Posterior cingulate gyrus (tissue), 11 donors: ENCODE measurements at regions not wholly inside any gene's neighbourhood (a gene's known extent, or its start where the extent isn't known, plus 50 kb on each side); places are given as distances from the start of the nearest gene placed in this dataset.

ENCODE experiments used
- DNase-seq, 10 donors: peaks; one replicate each; pipeline versions ENCODE4 v3.0.0 to v3.0.0-alpha.2; 2020 to 2021; ENCODE audit warnings: mixed read lengths in 3 of 10
- intact Hi-C: fragments of 100-400 bp; cut with DNase I; formaldehyde crosslinking; loops from one replicate; pipeline ENCODE4 v1.15.1; 2023

- intact Hi-C loops = no loop called here
- no peak for DNase-seq
These were observed 555.5 kb downstream of the UTRN start for GRCh38 chr6:144840619-144841018.

GRCh38 chr6:144843701-144844100 lies 558.6 kb downstream of the UTRN start:
- no peak for DNase-seq
- intact Hi-C loops = no loop called here

- intact Hi-C loops = no loop called here
- DNase-seq = no peak
These were observed 559.5 kb downstream of the UTRN start for GRCh38 chr6:144844596-144844995.

- intact Hi-C loops = no loop called here
- no peak for DNase-seq
These were observed 560.1 kb downstream of the UTRN start for GRCh38 chr6:144845186-144845585.

- peak in 5 of 10 donors; percentile 20 to 85 (median 29) for DNase-seq
- intact Hi-C loops = no loop called here
These were observed 562.8 kb downstream of the UTRN start for GRCh38 chr6:144847916-144848315.

- DNase-seq = no peak
- intact Hi-C loops = no loop called here
These were observed 564.8 kb downstream of the UTRN start for GRCh38 chr6:144849920-144850319.

- DNase-seq = no peak
- intact Hi-C loops = no loop called here
These were observed 568.5 kb downstream of the UTRN start for GRCh38 chr6:144853603-144854002.

GRCh38 chr6:144854654-144855053 lies 569.5 kb downstream of the UTRN start:
- intact Hi-C loops = no loop called here
- DNase-seq = no peak

GRCh38 chr6:144855375-144855774 lies 570.2 kb downstream of the UTRN start:
- no peak for DNase-seq
- intact Hi-C loops = no loop called here

- intact Hi-C loops = no loop called here
These were observed 570.8 kb downstream of the UTRN start for GRCh38 chr6:144855812-144856531.

GRCh38 chr6:144856622-144857021 lies 571.5 kb downstream of the UTRN start:
- no peak for DNase-seq
- intact Hi-C loops = no loop called here

More at GRCh38 chr6:144855812-144856531, 570.8 kb downstream of the UTRN start:
- peak in 3 of 10 donors; percentile 6 to 77 (median 13) for DNase-seq

- DNase-seq = no peak
- intact Hi-C loops = no loop called here
These were observed 572.0 kb downstream of the UTRN start for GRCh38 chr6:144857086-144857485.

- no peak for DNase-seq
- intact Hi-C loops = no loop called here
These were observed 577.6 kb downstream of the UTRN start for GRCh38 chr6:144862769-144863168.

GRCh38 chr6:144867761-144868160 lies 582.6 kb downstream of the UTRN start:
- intact Hi-C loops = no loop called here
- DNase-seq = no peak

- intact Hi-C loops = no loop called here
- no peak for DNase-seq
These were observed 585.6 kb downstream of the UTRN start for GRCh38 chr6:144870782-144871181.

- intact Hi-C loops = no loop called here
These were observed 588.7 kb downstream of the UTRN start for GRCh38 chr6:144873623-144874378.

GRCh38 chr6:144876689-144877088 lies 591.6 kb downstream of the UTRN start:
- no peak for DNase-seq
- intact Hi-C loops = no loop called here

More at GRCh38 chr6:144873623-144874378, 588.7 kb downstream of the UTRN start:
- DNase-seq = no peak

- intact Hi-C loops = no loop called here
These were observed 592.0 kb downstream of the UTRN start for GRCh38 chr6:144877118-144877517.

GRCh38 chr6:144878577-144878976 lies 593.4 kb downstream of the UTRN start:
- intact Hi-C loops = no loop called here
- DNase-seq = no peak

More at GRCh38 chr6:144877118-144877517, 592.0 kb downstream of the UTRN start:
- no peak for DNase-seq

- no peak for DNase-seq
- intact Hi-C loops = no loop called here
These were observed 594.3 kb downstream of the UTRN start for GRCh38 chr6:144879436-144879835.

- DNase-seq = no peak
- intact Hi-C loops = no loop called here
These were observed 597.3 kb downstream of the UTRN start for GRCh38 chr6:144882425-144882824.

GRCh38 chr6:144883915-144884314 lies 598.8 kb downstream of the UTRN start:
- intact Hi-C loops = no loop called here
- no peak for DNase-seq
